ENCODE measurements at regions not wholly inside any gene's neighbourhood (a gene's known extent, or its start where the extent isn't known, plus 50 kb on each side); places are given as distances from the start of the nearest gene placed in this dataset.

DNA sequence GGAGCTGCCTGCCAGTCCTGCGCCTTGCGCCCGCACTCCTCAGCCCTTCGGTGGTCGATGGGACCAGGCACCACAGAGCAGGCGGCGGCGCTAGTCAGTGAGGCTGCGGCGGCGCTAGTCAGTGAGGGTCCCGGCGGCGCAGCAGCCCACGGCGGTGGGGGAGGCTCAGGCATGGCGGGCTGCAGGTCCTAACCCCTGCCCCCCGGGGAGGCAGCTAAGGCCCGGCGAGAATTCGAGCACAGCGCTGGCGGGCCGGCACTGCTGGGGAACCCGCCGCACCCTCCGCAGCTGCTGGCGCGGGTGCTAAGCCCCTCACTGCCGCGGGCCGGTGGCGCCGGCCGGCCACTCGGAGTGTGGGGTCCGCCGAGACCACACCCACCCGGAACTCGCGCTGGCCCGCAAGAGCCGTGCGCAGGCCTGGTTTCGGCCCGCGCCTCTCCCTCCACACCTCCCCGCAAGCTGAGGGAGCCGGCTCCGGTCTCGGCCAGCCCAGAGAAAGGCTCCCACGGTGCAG, 867.4 kb downstream of the DSC3 start (continued):
- TF ChIP-seq, protein P1, sequence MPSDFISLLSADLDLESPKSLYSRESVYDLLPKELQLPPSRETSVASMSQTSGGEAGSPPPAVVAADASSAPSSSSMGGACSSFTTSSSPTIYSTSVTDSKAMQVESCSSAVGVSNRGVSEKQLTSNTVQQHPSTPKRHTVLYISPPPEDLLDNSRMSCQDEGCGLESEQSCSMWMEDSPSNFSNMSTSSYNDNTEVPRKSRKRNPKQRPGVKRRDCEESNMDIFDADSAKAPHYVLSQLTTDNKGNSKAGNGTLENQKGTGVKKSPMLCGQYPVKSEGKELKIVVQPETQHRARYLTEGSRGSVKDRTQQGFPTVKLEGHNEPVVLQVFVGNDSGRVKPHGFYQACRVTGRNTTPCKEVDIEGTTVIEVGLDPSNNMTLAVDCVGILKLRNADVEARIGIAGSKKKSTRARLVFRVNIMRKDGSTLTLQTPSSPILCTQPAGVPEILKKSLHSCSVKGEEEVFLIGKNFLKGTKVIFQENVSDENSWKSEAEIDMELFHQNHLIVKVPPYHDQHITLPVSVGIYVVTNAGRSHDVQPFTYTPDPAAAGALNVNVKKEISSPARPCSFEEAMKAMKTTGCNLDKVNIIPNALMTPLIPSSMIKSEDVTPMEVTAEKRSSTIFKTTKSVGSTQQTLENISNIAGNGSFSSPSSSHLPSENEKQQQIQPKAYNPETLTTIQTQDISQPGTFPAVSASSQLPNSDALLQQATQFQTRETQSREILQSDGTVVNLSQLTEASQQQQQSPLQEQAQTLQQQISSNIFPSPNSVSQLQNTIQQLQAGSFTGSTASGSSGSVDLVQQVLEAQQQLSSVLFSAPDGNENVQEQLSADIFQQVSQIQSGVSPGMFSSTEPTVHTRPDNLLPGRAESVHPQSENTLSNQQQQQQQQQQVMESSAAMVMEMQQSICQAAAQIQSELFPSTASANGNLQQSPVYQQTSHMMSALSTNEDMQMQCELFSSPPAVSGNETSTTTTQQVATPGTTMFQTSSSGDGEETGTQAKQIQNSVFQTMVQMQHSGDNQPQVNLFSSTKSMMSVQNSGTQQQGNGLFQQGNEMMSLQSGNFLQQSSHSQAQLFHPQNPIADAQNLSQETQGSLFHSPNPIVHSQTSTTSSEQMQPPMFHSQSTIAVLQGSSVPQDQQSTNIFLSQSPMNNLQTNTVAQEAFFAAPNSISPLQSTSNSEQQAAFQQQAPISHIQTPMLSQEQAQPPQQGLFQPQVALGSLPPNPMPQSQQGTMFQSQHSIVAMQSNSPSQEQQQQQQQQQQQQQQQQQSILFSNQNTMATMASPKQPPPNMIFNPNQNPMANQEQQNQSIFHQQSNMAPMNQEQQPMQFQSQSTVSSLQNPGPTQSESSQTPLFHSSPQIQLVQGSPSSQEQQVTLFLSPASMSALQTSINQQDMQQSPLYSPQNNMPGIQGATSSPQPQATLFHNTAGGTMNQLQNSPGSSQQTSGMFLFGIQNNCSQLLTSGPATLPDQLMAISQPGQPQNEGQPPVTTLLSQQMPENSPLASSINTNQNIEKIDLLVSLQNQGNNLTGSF (CRISPR knock-in tag; IDR thresholded peaks at IDR 0.05), result no peak
- TF ChIP-seq ZNF3 (CRISPR knock-in tag; IDR thresholded peaks at IDR 0.05) (no peak), LCORL (IDR thresholded peaks at IDR 0.05) (no peak), LCORL (CRISPR knock-in tag; IDR thresholded peaks at IDR 0.05) (no peak), ATM (IDR thresholded peaks at IDR 0.05; ENCODE audit: borderline replicate concordance) (no peak), ZNF749 (CRISPR knock-in tag; IDR thresholded peaks at IDR 0.05; ENCODE audit: borderline replicate concordance) (no peak), SNAPC2 (CRISPR knock-in tag; IDR thresholded peaks at IDR 0.05) (no peak), POLR2G (IDR thresholded peaks at IDR 0.05; ENCODE audit: low read depth, low read length) (no peak), STAT5B (CRISPR knock-in tag; IDR thresholded peaks at IDR 0.05) (no peak), KLF11 (CRISPR knock-in tag; IDR thresholded peaks at IDR 0.05) (no peak)
- TF ChIP-seq, protein P2, sequence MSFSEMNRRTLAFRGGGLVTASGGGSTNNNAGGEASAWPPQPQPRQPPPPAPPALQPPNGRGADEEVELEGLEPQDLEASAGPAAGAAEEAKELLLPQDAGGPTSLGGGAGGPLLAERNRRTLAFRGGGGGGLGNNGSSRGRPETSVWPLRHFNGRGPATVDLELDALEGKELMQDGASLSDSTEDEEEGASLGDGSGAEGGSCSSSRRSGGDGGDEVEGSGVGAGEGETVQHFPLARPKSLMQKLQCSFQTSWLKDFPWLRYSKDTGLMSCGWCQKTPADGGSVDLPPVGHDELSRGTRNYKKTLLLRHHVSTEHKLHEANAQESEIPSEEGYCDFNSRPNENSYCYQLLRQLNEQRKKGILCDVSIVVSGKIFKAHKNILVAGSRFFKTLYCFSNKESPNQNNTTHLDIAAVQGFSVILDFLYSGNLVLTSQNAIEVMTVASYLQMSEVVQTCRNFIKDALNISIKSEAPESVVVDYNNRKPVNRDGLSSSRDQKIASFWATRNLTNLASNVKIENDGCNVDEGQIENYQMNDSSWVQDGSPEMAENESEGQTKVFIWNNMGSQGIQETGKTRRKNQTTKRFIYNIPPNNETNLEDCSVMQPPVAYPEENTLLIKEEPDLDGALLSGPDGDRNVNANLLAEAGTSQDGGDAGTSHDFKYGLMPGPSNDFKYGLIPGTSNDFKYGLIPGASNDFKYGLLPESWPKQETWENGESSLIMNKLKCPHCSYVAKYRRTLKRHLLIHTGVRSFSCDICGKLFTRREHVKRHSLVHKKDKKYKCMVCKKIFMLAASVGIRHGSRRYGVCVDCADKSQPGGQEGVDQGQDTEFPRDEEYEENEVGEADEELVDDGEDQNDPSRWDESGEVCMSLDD (CRISPR knock-in tag; IDR thresholded peaks at IDR 0.05; ENCODE audit: borderline replicate concordance), result no peak
- TF ChIP-seq, protein P3, sequence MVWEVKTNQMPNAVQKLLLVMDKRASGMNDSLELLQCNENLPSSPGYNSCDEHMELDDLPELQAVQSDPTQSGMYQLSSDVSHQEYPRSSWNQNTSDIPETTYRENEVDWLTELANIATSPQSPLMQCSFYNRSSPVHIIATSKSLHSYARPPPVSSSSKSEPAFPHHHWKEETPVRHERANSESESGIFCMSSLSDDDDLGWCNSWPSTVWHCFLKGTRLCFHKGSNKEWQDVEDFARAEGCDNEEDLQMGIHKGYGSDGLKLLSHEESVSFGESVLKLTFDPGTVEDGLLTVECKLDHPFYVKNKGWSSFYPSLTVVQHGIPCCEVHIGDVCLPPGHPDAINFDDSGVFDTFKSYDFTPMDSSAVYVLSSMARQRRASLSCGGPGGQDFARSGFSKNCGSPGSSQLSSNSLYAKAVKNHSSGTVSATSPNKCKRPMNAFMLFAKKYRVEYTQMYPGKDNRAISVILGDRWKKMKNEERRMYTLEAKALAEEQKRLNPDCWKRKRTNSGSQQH (CRISPR knock-in tag; IDR thresholded peaks at IDR 0.05; ENCODE audit: low read depth), result no peak
- TF ChIP-seq, protein P4, sequence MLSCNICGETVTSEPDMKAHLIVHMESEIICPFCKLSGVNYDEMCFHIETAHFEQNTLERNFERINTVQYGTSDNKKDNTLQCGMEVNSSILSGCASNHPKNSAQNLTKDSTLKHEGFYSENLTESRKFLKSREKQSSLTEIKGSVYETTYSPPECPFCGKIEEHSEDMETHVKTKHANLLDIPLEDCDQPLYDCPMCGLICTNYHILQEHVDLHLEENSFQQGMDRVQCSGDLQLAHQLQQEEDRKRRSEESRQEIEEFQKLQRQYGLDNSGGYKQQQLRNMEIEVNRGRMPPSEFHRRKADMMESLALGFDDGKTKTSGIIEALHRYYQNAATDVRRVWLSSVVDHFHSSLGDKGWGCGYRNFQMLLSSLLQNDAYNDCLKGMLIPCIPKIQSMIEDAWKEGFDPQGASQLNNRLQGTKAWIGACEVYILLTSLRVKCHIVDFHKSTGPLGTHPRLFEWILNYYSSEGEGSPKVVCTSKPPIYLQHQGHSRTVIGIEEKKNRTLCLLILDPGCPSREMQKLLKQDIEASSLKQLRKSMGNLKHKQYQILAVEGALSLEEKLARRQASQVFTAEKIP (CRISPR knock-in tag; IDR thresholded peaks at IDR 0.05; ENCODE audit: borderline replicate concordance), result no peak
- TF ChIP-seq, protein P5, sequence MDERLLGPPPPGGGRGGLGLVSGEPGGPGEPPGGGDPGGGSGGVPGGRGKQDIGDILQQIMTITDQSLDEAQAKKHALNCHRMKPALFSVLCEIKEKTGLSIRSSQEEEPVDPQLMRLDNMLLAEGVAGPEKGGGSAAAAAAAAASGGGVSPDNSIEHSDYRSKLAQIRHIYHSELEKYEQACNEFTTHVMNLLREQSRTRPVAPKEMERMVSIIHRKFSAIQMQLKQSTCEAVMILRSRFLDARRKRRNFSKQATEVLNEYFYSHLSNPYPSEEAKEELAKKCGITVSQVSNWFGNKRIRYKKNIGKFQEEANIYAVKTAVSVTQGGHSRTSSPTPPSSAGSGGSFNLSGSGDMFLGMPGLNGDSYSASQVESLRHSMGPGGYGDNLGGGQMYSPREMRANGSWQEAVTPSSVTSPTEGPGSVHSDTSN (CRISPR knock-in tag; IDR thresholded peaks at IDR 0.05), result no peak
